ENCODE measurements at regions not wholly inside any gene's neighbourhood (a gene's known extent, or its start where the extent isn't known, plus 50 kb on each side); places are given as distances from the start of the nearest gene placed in this dataset.

- intact Hi-C loops (cut with DNase I; ENCODE audit: low total_unique reads) (no loop called here), in situ Hi-C loops (cut with MboI; ENCODE audit: low sequenced_read_pairs in 4 of 4) (no loop called here)
- Histone ChIP-seq H3K4me1 (no peaks in the 10 kb centered on the region), H3K27ac (no peak overlapping the region), H3K4me3 (no peak overlapping the region), H3K27me3 (no peaks in the 10 kb centered on the region), H3K36me3 (no peaks in the 10 kb centered on the region), H3K9me3 (no peaks in the 10 kb centered on the region)
- no peak for TF ChIP-seq POLR2A (IDR thresholded peaks at IDR 0.05)
- TF ChIP-seq, protein P1, sequence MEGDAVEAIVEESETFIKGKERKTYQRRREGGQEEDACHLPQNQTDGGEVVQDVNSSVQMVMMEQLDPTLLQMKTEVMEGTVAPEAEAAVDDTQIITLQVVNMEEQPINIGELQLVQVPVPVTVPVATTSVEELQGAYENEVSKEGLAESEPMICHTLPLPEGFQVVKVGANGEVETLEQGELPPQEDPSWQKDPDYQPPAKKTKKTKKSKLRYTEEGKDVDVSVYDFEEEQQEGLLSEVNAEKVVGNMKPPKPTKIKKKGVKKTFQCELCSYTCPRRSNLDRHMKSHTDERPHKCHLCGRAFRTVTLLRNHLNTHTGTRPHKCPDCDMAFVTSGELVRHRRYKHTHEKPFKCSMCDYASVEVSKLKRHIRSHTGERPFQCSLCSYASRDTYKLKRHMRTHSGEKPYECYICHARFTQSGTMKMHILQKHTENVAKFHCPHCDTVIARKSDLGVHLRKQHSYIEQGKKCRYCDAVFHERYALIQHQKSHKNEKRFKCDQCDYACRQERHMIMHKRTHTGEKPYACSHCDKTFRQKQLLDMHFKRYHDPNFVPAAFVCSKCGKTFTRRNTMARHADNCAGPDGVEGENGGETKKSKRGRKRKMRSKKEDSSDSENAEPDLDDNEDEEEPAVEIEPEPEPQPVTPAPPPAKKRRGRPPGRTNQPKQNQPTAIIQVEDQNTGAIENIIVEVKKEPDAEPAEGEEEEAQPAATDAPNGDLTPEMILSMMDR (IDR thresholded peaks at IDR 0.05 in 4 of 5, conservative IDR thresholded peaks at IDR 0.05 in 1 of 5) = no peak
- ATAC-seq (no peak), DNase-seq (no peak)
Observed at GRCh38 chr1:82840192-82840591, 1039.5 kb downstream of the ADGRL2 start.

GRCh38 chr1:82837766-82838465 is 1037.2 kb downstream of the ADGRL2 start:
- H3K27me3 ChIP-seq = no peaks in the 10 kb centered on the region
- no peaks in the 10 kb centered on the region for H3K36me3 ChIP-seq
- ATAC-seq (no peak), DNase-seq (no peak)
- no peak overlapping the region for H3K4me3 ChIP-seq
- no peaks in the 10 kb centered on the region for H3K4me1 ChIP-seq
- TF ChIP-seq, protein P1 (IDR thresholded peaks at IDR 0.05 in 4 of 5, conservative IDR thresholded peaks at IDR 0.05 in 1 of 5) = no peak
- TF ChIP-seq POLR2A (IDR thresholded peaks at IDR 0.05) = no peak
- intact Hi-C loops (cut with DNase I; ENCODE audit: low total_unique reads) (no loop called here), in situ Hi-C loops (cut with MboI; ENCODE audit: low sequenced_read_pairs in 4 of 4) (no loop called here)
- H3K27ac ChIP-seq = no peak overlapping the region
- H3K9me3 ChIP-seq = no peaks in the 10 kb centered on the region

- Histone ChIP-seq H3K4me1 (no peaks in the 10 kb centered on the region), H3K9me3 (no peaks in the 10 kb centered on the region), H3K27me3 (no peaks in the 10 kb centered on the region), H3K27ac (no peak overlapping the region), H3K4me3 (no peak overlapping the region), H3K36me3 (no peaks in the 10 kb centered on the region)
- ATAC-seq (no peak), DNase-seq (no peak)
- intact Hi-C loops (cut with DNase I; ENCODE audit: low total_unique reads) (no loop called here), in situ Hi-C loops (cut with MboI; ENCODE audit: low sequenced_read_pairs in 4 of 4) (no loop called here)
- TF ChIP-seq, protein P1 (IDR thresholded peaks at IDR 0.05 in 4 of 5, conservative IDR thresholded peaks at IDR 0.05 in 1 of 5) = no peak
- TF ChIP-seq POLR2A (IDR thresholded peaks at IDR 0.05) = no peak
Observed at GRCh38 chr1:82836973-82837680, 1036.4 kb downstream of the ADGRL2 start.

DNA sequence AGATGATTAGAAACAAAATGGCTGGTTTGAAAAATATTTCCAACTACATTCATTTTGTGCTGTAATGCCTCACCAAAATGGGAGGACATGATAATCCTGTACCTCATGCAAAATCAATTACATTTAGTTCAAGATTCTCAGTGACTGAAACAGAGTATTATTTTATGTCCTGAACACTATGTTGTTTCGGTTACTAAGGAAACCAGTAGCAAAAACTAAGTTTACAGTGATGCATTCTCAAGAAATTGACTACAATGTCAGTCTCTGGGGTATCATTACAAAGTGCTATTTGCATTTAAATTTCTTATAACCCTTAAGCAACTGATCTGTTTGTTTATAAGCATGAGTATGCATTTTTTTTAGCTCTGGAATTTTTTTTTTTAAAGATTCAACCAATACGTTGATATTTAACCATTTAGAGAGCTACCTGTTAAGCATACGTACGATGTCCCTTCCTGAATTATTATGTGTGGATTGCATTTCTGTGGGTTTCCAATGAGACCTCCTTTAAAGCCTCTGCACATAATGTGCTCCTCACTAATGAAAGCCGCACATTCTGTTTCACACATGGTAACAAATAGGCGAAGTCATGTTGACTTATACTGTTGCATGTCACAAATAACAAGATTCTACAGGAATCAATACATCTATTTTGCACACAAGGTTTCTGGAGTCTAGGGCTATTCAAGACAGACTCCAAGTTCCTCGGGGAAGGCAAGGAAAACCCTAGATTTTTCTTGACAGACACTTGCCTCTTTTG is 1035.7 kb downstream of the ADGRL2 start:
- no peak overlapping the region for H3K4me3 ChIP-seq
- DNase-seq = no peak
- H3K36me3 ChIP-seq = no peaks in the 10 kb centered on the region
- no peaks in the 10 kb centered on the region for H3K27me3 ChIP-seq
- no peak for TF ChIP-seq POLR2A (IDR thresholded peaks at IDR 0.05)
- TF ChIP-seq, protein P1 (IDR thresholded peaks at IDR 0.05 in 4 of 5, conservative IDR thresholded peaks at IDR 0.05 in 1 of 5) = no peak
- no peaks in the 10 kb centered on the region for H3K4me1 ChIP-seq
- in situ Hi-C loops (cut with MboI; ENCODE audit: low sequenced_read_pairs in 4 of 4) = no loop called here
- H3K27ac ChIP-seq = no peak overlapping the region
- ATAC-seq = no peak
- intact Hi-C loops (cut with DNase I; ENCODE audit: low total_unique reads) = no loop called here
- H3K9me3 ChIP-seq = no peaks in the 10 kb centered on the region

Data from gastrocnemius medialis (tissue), 4 donors.